H9 (cell line): ENCODE measurements at regions not wholly inside any gene's neighbourhood (a gene's known extent, or its start where the extent isn't known, plus 50 kb on each side); places are given as distances from the start of the nearest gene placed in this dataset.

Source experiments
- DNase-seq: peaks from one replicate; pipeline ENCODE4 v3.0.0-alpha.2; 2017
- H2AFZ ChIP-seq: one replicate; pipeline ENCODE4 v1.6.1; 2013; ENCODE audit warnings: mild to moderate bottlenecking, low read length, control low read depth, moderate library complexity
- H2AK5ac ChIP-seq: 2 replicates; pipeline ENCODE4 v1.6.1; 2013; ENCODE audit warnings: low read length, control low read depth, mixed read lengths; ENCODE audit not compliant: insufficient read length
- H2BK120ac ChIP-seq: one replicate; pipeline ENCODE4 v1.6.1; 2013; ENCODE audit warnings: low read depth, mild to moderate bottlenecking, low read length, control low read depth, inconsistent platforms; ENCODE audit not compliant: poor library complexity, severe bottlenecking
- H2BK12ac ChIP-seq: 2 replicates; pipeline ENCODE4 v1.6.1; 2013; ENCODE audit warnings: low read length, control low read depth, mixed read lengths, low read depth; ENCODE audit not compliant: insufficient read length
- H2BK15ac ChIP-seq: 2 replicates; pipeline ENCODE4 v1.6.1; 2013; ENCODE audit warnings: low read depth, low read length, control low read depth
- H2BK20ac ChIP-seq: one replicate; pipeline ENCODE4 v1.6.1; 2013; ENCODE audit warnings: low read depth, mild to moderate bottlenecking, low read length, control low read depth, inconsistent platforms; ENCODE audit not compliant: poor library complexity, severe bottlenecking
- H2BK5ac ChIP-seq: 2 replicates; pipeline ENCODE4 v1.6.1; 2013; ENCODE audit warnings: low read length, control low read depth, mixed read lengths; ENCODE audit not compliant: insufficient read length
- H3K14ac ChIP-seq: 2 replicates; pipeline ENCODE4 v1.6.1; 2013; ENCODE audit warnings: low read length, control low read depth; ENCODE audit not compliant: insufficient read depth
- H3K18ac ChIP-seq: 2 replicates; pipeline ENCODE4 v1.6.1; 2013; ENCODE audit warnings: low read depth, mild to moderate bottlenecking, mixed read lengths, low read length, control low read depth; ENCODE audit not compliant: insufficient read length
- H3K23ac ChIP-seq: 2 replicates; pipeline ENCODE4 v1.6.1; 2013; ENCODE audit warnings: low read length, control low read depth, mixed read lengths, low read depth; ENCODE audit not compliant: insufficient read length
- H3K23me2 ChIP-seq: 2 replicates; pipeline ENCODE4 v1.6.1; 2013; ENCODE audit warnings: low read depth, mild to moderate bottlenecking, mixed read lengths, low read length, control low read depth; ENCODE audit not compliant: insufficient read length, poor library complexity, severe bottlenecking
- H3K27ac ChIP-seq: 2 replicates; pipeline ENCODE4 v1.5.1; 2013; ENCODE audit warnings: low read length, control low read depth, mixed read lengths, low read depth; ENCODE audit not compliant: insufficient read length
- H3K27me3 ChIP-seq: 2 replicates; pipeline ENCODE4 v1.6.1; 2013; ENCODE audit warnings: low read length, control low read depth, inconsistent platforms; ENCODE audit not compliant: insufficient read depth
- H3K4ac ChIP-seq: 2 replicates; pipeline ENCODE4 v1.6.1; 2013; ENCODE audit warnings: low read depth, mild to moderate bottlenecking, control low read depth, inconsistent platforms, low read length, moderate library complexity
- H3K4me1 ChIP-seq: 2 replicates; pipeline ENCODE4 v1.6.1; 2013; ENCODE audit warnings: low read length, control low read depth, inconsistent platforms; ENCODE audit not compliant: insufficient read depth
- H3K4me2 ChIP-seq: 2 replicates; pipeline ENCODE4 v1.6.1; 2013; ENCODE audit warnings: low read length, control low read depth, mixed read lengths; ENCODE audit not compliant: insufficient read length, insufficient read depth
- H3K56ac ChIP-seq: 2 replicates; pipeline ENCODE4 v1.6.1; 2013; ENCODE audit warnings: low read depth, mild to moderate bottlenecking, mixed read lengths, low read length, control low read depth; ENCODE audit not compliant: insufficient read length
- H3K79me1 ChIP-seq: 2 replicates; pipeline ENCODE4 v1.6.1; 2013; ENCODE audit warnings: low read depth, mild to moderate bottlenecking, moderate library complexity, low read length, control low read depth, inconsistent platforms; ENCODE audit not compliant: insufficient read depth, poor library complexity, severe bottlenecking
- H3K79me2 ChIP-seq: 2 replicates; pipeline ENCODE4 v1.6.1; 2013; ENCODE audit warnings: low read length, control low read depth, inconsistent platforms; ENCODE audit not compliant: insufficient read depth
- H3K9ac ChIP-seq: 2 replicates; pipeline ENCODE4 v1.6.1; 2013; ENCODE audit warnings: low read length, control low read depth, mixed read lengths; ENCODE audit not compliant: insufficient read length; ENCODE audit errors: extremely low read depth
- H3K9me3 ChIP-seq: one replicate; pipeline ENCODE4 v1.6.1; 2013; ENCODE audit warnings: low read depth, low read length, inconsistent platforms; ENCODE audit not compliant: control insufficient read depth
- H3T11ph ChIP-seq: one replicate; pipeline ENCODE4 v1.6.1; 2013; ENCODE audit warnings: mild to moderate bottlenecking, low read length, control low read depth, inconsistent platforms
- H4K20me1 ChIP-seq: one replicate; pipeline ENCODE4 v1.6.1; 2013; ENCODE audit not compliant: control insufficient read depth, insufficient read length, insufficient read depth
- H4K5ac ChIP-seq: 2 replicates; pipeline ENCODE4 v1.6.1; 2013; ENCODE audit warnings: low read depth, mild to moderate bottlenecking, mixed read lengths, low read length, control low read depth; ENCODE audit not compliant: insufficient read length
- H4K8ac ChIP-seq: replicated peaks from 2 replicates; pipeline ENCODE4 v1.6.1; 2013; ENCODE audit warnings: low read length, control low read depth, mixed read lengths, low read depth; ENCODE audit not compliant: insufficient read length
- H4K91ac ChIP-seq: 2 replicates; pipeline ENCODE4 v1.6.1; 2013; ENCODE audit warnings: low read depth, mild to moderate bottlenecking, moderate library complexity, mixed read lengths, low read length, control low read depth; ENCODE audit not compliant: insufficient read length
- H3K27ac Mint-ChIP-seq, 3 experiments: 2 replicates in 2 of 3; 3 replicates in 1 of 3; pipeline ENCODE4 v1.8.0; 2020 to 2021; ENCODE audit warnings: mixed read lengths in 3 of 3, mild to moderate bottlenecking in 1 of 3, moderate library complexity in 1 of 3
- H3K27me3 Mint-ChIP-seq: 2 replicates; pipeline ENCODE4 v1.8.0; 2021; ENCODE audit warnings: low read depth, mild to moderate bottlenecking, moderate library complexity, mixed read lengths
- H3K36me3 Mint-ChIP-seq, 3 experiments: 2 replicates in 2 of 3; 3 replicates in 1 of 3; pipeline ENCODE4 v1.8.0; 2020 to 2021; ENCODE audit warnings: low read depth in 3 of 3, mixed read lengths in 3 of 3; ENCODE audit not compliant: insufficient read depth in 1 of 3
- H3K4me1 Mint-ChIP-seq, 2 experiments: 2 replicates each; pipeline ENCODE4 v1.8.0; 2020; ENCODE audit warnings: mixed read lengths in 2 of 2
- H3K4me3 Mint-ChIP-seq, 2 experiments: 2 replicates in 1 of 2; 3 replicates in 1 of 2; pipeline ENCODE4 v1.8.0; 2020 to 2021; ENCODE audit warnings: mild to moderate bottlenecking in 2 of 2, mixed read lengths in 2 of 2, moderate library complexity in 1 of 2
- H3K9me3 Mint-ChIP-seq, 2 experiments: 2 replicates in 1 of 2; 3 replicates in 1 of 2; pipeline ENCODE4 v1.8.0; 2020; ENCODE audit warnings: mild to moderate bottlenecking in 2 of 2, mixed read lengths in 2 of 2, moderate library complexity in 1 of 2
- WGBS: extraction: QIAGEN DNeasy Blood & Tissue Kit; methylation state at CpG from one replicate; pipeline ENCODE4 v1.1.7; 2013; ENCODE audit warnings: missing lambda C conversion rate, low lambda C conversion rate, mixed read lengths; ENCODE audit not compliant: insufficient read length; ENCODE audit errors: extremely low coverage; 5-methylcytosine and 5-hydroxymethylcytosine counted together
- TF ChIP-seq, protein P1 (sequence below): fragments of 200-600 bp; sonication (generic); conservative IDR thresholded peaks from 3 replicates; pipeline ENCODE4 v1.8.0; 2021; ENCODE audit warnings: antibody characterized with exemption, mild to moderate bottlenecking

DNA sequence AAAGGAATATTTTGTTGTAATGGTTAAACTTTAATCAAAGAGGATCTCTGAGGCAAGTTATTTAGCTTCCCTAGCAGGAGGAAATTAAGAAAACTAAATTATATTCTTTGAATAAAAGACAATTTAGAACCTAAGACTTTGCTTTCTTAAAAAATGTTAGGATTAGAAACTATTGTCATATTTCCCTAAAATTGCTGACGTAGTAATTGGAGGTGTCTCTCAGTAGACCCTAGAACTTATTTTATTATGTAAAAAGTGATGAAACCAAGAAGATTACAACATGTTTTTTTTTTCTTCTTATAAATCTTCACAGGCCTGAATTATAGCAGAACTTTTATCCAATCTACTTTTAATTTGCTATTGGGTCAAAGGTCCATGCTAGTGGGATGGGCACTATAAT is 363.3 kb upstream of the THRB start:
- Histone ChIP-seq H3K9ac (no peak overlapping the region), H2BK15ac (no peak overlapping the region), H3K27me3 (no peaks in the 10 kb centered on the region), H3K79me2 (no peaks in the 10 kb centered on the region), H2BK12ac (no peak overlapping the region), H2BK20ac (no peak overlapping the region), H3T11ph (no peak overlapping the region), H2AFZ (no peak overlapping the region), H3K4me2 (no peak overlapping the region), H3K79me1 (no peaks in the 10 kb centered on the region), H2AK5ac (no peak overlapping the region), H4K91ac (no peak overlapping the region), H4K5ac (no peak overlapping the region), H3K14ac (no peak overlapping the region), H3K4me1 (no peaks in the 10 kb centered on the region; the same call in 1 of the 2 replicates), H3K4ac (no peak overlapping the region), H3K23me2 (no peaks in the 10 kb centered on the region), H2BK120ac (no peak overlapping the region), H3K9me3 (no peaks in the 10 kb centered on the region), H3K23ac (no peak overlapping the region), H2BK5ac (no peak overlapping the region), H3K18ac (no peak overlapping the region), H3K56ac (no peak overlapping the region), H4K20me1 (no peaks in the 10 kb centered on the region), H3K27ac (no peak overlapping the region), H4K8ac (no peak overlapping the region)
- WGBS = no CpG with 5 or more reads among the region's 1 CpG
- DNase-seq = no peak
- Mint-ChIP-seq H3K4me3 (no peak overlapping the region), H3K9me3 (no peaks in the 10 kb centered on the region), H3K4me1 (peaks cover 16 to 19% of the 10 kb centered on the region in 2 experiments), H3K27me3 (no peaks in the 10 kb centered on the region), H3K36me3 (no peaks in the 10 kb centered on the region), H3K27ac (no peak overlapping the region)
- TF ChIP-seq, protein P1, sequence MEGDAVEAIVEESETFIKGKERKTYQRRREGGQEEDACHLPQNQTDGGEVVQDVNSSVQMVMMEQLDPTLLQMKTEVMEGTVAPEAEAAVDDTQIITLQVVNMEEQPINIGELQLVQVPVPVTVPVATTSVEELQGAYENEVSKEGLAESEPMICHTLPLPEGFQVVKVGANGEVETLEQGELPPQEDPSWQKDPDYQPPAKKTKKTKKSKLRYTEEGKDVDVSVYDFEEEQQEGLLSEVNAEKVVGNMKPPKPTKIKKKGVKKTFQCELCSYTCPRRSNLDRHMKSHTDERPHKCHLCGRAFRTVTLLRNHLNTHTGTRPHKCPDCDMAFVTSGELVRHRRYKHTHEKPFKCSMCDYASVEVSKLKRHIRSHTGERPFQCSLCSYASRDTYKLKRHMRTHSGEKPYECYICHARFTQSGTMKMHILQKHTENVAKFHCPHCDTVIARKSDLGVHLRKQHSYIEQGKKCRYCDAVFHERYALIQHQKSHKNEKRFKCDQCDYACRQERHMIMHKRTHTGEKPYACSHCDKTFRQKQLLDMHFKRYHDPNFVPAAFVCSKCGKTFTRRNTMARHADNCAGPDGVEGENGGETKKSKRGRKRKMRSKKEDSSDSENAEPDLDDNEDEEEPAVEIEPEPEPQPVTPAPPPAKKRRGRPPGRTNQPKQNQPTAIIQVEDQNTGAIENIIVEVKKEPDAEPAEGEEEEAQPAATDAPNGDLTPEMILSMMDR = no peak
